Liver (tissue), 8 donors: ENCODE measurements at regions not wholly inside any gene's neighbourhood (a gene's known extent, or its start where the extent isn't known, plus 50 kb on each side); places are given as distances from the start of the nearest gene placed in this dataset.
A peak's percentile ranks its signal among the peaks of the same experiment; 100 is the strongest.

Source experiments
- DNase-seq: peaks from one replicate; pipeline ENCODE4 v3.0.0-alpha.2; 2017; ENCODE audit warnings: low spot score
- H3K27ac ChIP-seq, 2 donors: one replicate each; pipeline ENCODE4 v1.7.0; 2013; ENCODE audit warnings: inconsistent platforms in 2 of 2, low read length in 2 of 2, control low read depth in 1 of 2, low read depth in 1 of 2, mild to moderate bottlenecking in 1 of 2
- H3K27me3 ChIP-seq, 4 donors: one replicate each; pipeline versions ENCODE4 v1.6.1 to v1.7.0; 2013; ENCODE audit warnings: low read length in 3 of 4, inconsistent platforms in 1 of 4, mild to moderate bottlenecking in 1 of 4, moderate library complexity in 1 of 4; ENCODE audit not compliant: control insufficient read depth in 4 of 4, insufficient read depth in 4 of 4
- H3K36me3 ChIP-seq, 4 donors: one replicate each; pipeline versions ENCODE4 v1.6.1 to v1.7.0; 2013; ENCODE audit warnings: low read length in 3 of 4, mild to moderate bottlenecking in 3 of 4, low read depth in 1 of 4, moderate library complexity in 1 of 4; ENCODE audit not compliant: control insufficient read depth in 4 of 4, insufficient read depth in 3 of 4
- H3K4me1 ChIP-seq, 4 donors: one replicate each; pipeline versions ENCODE4 v1.6.1 to v1.7.0; 2013; ENCODE audit warnings: low read length in 3 of 4, mild to moderate bottlenecking in 3 of 4, moderate library complexity in 1 of 4; ENCODE audit not compliant: control insufficient read depth in 4 of 4, insufficient read depth in 4 of 4
- H3K4me3 ChIP-seq, 3 donors: one replicate each; pipeline versions ENCODE4 v1.6.1 to v1.7.0; 2013; ENCODE audit warnings: low read length in 3 of 3, control low read depth in 1 of 3, low read depth in 1 of 3, mild to moderate bottlenecking in 1 of 3
- H3K9ac ChIP-seq, 2 donors: one replicate each; pipeline ENCODE4 v1.7.0; 2013; ENCODE audit warnings: low read length in 2 of 2, mild to moderate bottlenecking in 2 of 2, moderate library complexity in 2 of 2, control low read depth in 1 of 2, low read depth in 1 of 2
- H3K9me3 ChIP-seq, 4 donors: one replicate each; pipeline versions ENCODE4 v1.6.1 to v1.7.0; 2013; ENCODE audit warnings: low read length in 3 of 4; ENCODE audit not compliant: control insufficient read depth in 4 of 4
- ATF3 ChIP-seq: IDR thresholded peaks from 2 replicates; pipeline ENCODE4 v1.6.1; 2016; ENCODE audit warnings: antibody characterized with exemption
- CTCF ChIP-seq: fragments of 150-350 bp; IDR thresholded peaks from 2 replicates; pipeline ENCODE4 v1.5.1; 2017; ENCODE audit warnings: improper control_type of control experiment, low read depth, low read length; ENCODE audit not compliant: missing input control
- EGR1 ChIP-seq, 2 donors: IDR thresholded peaks; 2 replicates each; pipeline ENCODE4 v1.6.1; 2016 to 2018; ENCODE audit warnings: antibody characterized with exemption in 2 of 2, low read depth in 2 of 2
- FOXA1 ChIP-seq: IDR thresholded peaks from 2 replicates; pipeline ENCODE4 v1.6.1; 2016; ENCODE audit warnings: antibody characterized with exemption
- FOXA2 ChIP-seq: IDR thresholded peaks from 2 replicates; pipeline ENCODE4 v1.6.1; 2016; ENCODE audit warnings: antibody characterized with exemption
- GABPA ChIP-seq, 2 donors: IDR thresholded peaks in 1 of 2; conservative IDR thresholded peaks in 1 of 2; 2 replicates each; pipeline ENCODE4 v1.6.1; 2016; ENCODE audit warnings: antibody characterized with exemption in 2 of 2, mild to moderate bottlenecking in 1 of 2, moderate library complexity in 1 of 2
- HNF4A ChIP-seq, 2 donors: conservative IDR thresholded peaks; 2 replicates each; pipeline ENCODE4 v1.6.1; 2016; ENCODE audit warnings: antibody characterized with exemption in 2 of 2, mild to moderate bottlenecking in 2 of 2
- HNF4G ChIP-seq: IDR thresholded peaks from 2 replicates; pipeline ENCODE4 v1.6.1; 2016; ENCODE audit warnings: antibody characterized with exemption
- JUND ChIP-seq, 2 donors: IDR thresholded peaks; 2 replicates each; pipeline ENCODE4 v1.6.1; 2016; ENCODE audit warnings: antibody characterized with exemption in 2 of 2
- MAX ChIP-seq: IDR thresholded peaks from 2 replicates; pipeline ENCODE4 v1.6.1; 2016; ENCODE audit warnings: antibody characterized with exemption
- NR2F2 ChIP-seq: IDR thresholded peaks from 2 replicates; pipeline ENCODE4 v1.6.1; 2016; ENCODE audit warnings: antibody characterized with exemption
- RAD21 ChIP-seq, 2 donors: IDR thresholded peaks; 2 replicates each; pipeline ENCODE4 v1.6.1; 2016; ENCODE audit warnings: antibody characterized with exemption in 2 of 2, mild to moderate bottlenecking in 2 of 2
- REST ChIP-seq: IDR thresholded peaks from 2 replicates; pipeline ENCODE4 v1.6.1; 2016; ENCODE audit warnings: antibody characterized with exemption, mild to moderate bottlenecking
- RXRA ChIP-seq, 2 donors: IDR thresholded peaks; 2 replicates each; pipeline ENCODE4 v1.6.1; 2017 to 2018; ENCODE audit warnings: antibody characterized with exemption in 2 of 2, mild to moderate bottlenecking in 1 of 2
- SP1 ChIP-seq: IDR thresholded peaks from 2 replicates; pipeline ENCODE4 v1.6.1; 2018; ENCODE audit warnings: antibody characterized with exemption, mild to moderate bottlenecking
- TAF1 ChIP-seq: conservative IDR thresholded peaks from 2 replicates; pipeline ENCODE4 v1.6.1; 2016; ENCODE audit warnings: antibody characterized with exemption, mild to moderate bottlenecking
- YY1 ChIP-seq: IDR thresholded peaks from 2 replicates; pipeline ENCODE4 v1.6.1; 2016; ENCODE audit warnings: antibody characterized with exemption, mild to moderate bottlenecking
- ZBTB33 ChIP-seq: IDR thresholded peaks from 2 replicates; pipeline ENCODE4 v1.6.1; 2016; ENCODE audit warnings: antibody characterized with exemption
- WGBS: extraction: QIAGEN DNeasy Blood & Tissue Kit; methylation state at CpG from one replicate; pipeline ENCODE4 v1.1.7; 2013; 5-methylcytosine and 5-hydroxymethylcytosine counted together
- donor health status: healthy.
- donor health status: healthy.
- donor health status: healthy.
- donor health status: healthy.
- donor health status: healthy.

GRCh38 chr15:61511089-61511488, 282.0 kb upstream of the RORA start:
- H3K4me3 ChIP-seq: no peak overlapping the region
- no peaks in the 10 kb centered on the region for H3K9me3 ChIP-seq
- no peak overlapping the region for H3K9ac ChIP-seq
- H3K27ac ChIP-seq: no peak overlapping the region
- no peak for DNase-seq
- H3K27me3 ChIP-seq: no peaks in the 10 kb centered on the region
- H3K36me3 ChIP-seq: no peaks in the 10 kb centered on the region
- TF ChIP-seq MAX: no peak
- no peak for TF ChIP-seq GABPA (IDR thresholded peaks at IDR 0.05 in 1 of 2, conservative IDR thresholded peaks at IDR 0.05 in 1 of 2)
- no peak for TF ChIP-seq ATF3
- no peak for TF ChIP-seq EGR1 (IDR thresholded peaks at IDR 0.05; ENCODE audit: low read depth in 2 of 2)
- peak; percentile 32 for TF ChIP-seq SP1
- TF ChIP-seq NR2F2: no peak
- no peak for TF ChIP-seq FOXA2
- TF ChIP-seq HNF4G: no peak
- no peak for TF ChIP-seq ZBTB33
- no peak for TF ChIP-seq JUND (IDR thresholded peaks at IDR 0.05)
- TF ChIP-seq TAF1: no peak
- peak in 1 of 2 donors; percentile 23 for TF ChIP-seq RAD21 (IDR thresholded peaks at IDR 0.05)
- no peak for TF ChIP-seq CTCF
- peak in 1 of 2 donors; percentile 20 for TF ChIP-seq HNF4A (conservative IDR thresholded peaks at IDR 0.05)
- TF ChIP-seq FOXA1: no peak
- no peak for TF ChIP-seq RXRA (IDR thresholded peaks at IDR 0.05)
- no peak for TF ChIP-seq YY1
- no peak for TF ChIP-seq REST
- 78% methylated on average over 3 of the region's 3 CpGs for WGBS
- no peaks in the 10 kb centered on the region for H3K4me1 ChIP-seq
